HepG2 (cell line): ENCODE measurements at regions not wholly inside any gene's neighbourhood (a gene's known extent, or its start where the extent isn't known, plus 50 kb on each side); places are given as distances from the start of the nearest gene placed in this dataset.

ENCODE experiments used
- ATAC-seq: fragments of 200-7000 bp; cut with Tn5 transposase; 3 replicates; pipeline ENCODE4 v1.9.1; 2020; ENCODE audit warnings: mild to moderate bottlenecking, moderate library complexity
- BruUV-seq: library from RNA; stranded (reverse); fragments of 400-500 nt; replicated peaks from 2 replicates; lab custom pipeline; 2021; lab: Mats Ljungman, UMichigan
- CTCF ChIA-PET: fragments of 300-600 bp; formaldehyde crosslinking; extraction: SDS; loops from one replicate; lab custom pipeline; 2021; ENCODE audit warnings: low total read pairs, inconsistent platforms, low intra/inter-chr PET ratio; lab: Yijun Ruan, JAX
- POLR2A ChIA-PET: fragments of 350-600 bp; sonication (Branson Sonifier 250); formaldehyde crosslinking; loops from one replicate; lab custom pipeline; 2020; ENCODE audit warnings: antibody characterized with exemption, inconsistent platforms; lab: Yijun Ruan, JAX
- DNase-seq: peaks from one replicate; pipeline ENCODE4 v3.0.0-alpha.2; 2015; ENCODE audit warnings: low spot score
- FAIRE-seq: peaks from 3 replicates; lab custom pipeline; 2011; peaks lifted over from hg19 to GRCh38; lab: Jason Lieb, UNC
- H2AFZ ChIP-seq: one replicate; pipeline ENCODE4 v1.6.1; 2011; ENCODE audit warnings: low read length, inconsistent platforms
- H3K27ac ChIP-seq: fragments of 300-600 bp; 3 replicates; pipeline ENCODE4 v1.8.0; 2011; ENCODE audit warnings: mixed run types, mild to moderate bottlenecking, mixed read lengths, low read length, inconsistent platforms; ENCODE audit not compliant: insufficient read depth; ENCODE audit errors: extremely low read length
- H3K27me3 ChIP-seq, 2 experiments: fragments of 200-600 bp in 1 of 2; 2 replicates in 1 of 2; 3 replicates in 1 of 2; pipeline versions ENCODE4 v1.6.0 to v1.8.0; 2011; ENCODE audit warnings: low read length in 2 of 2, mild to moderate bottlenecking in 2 of 2, moderate library complexity in 2 of 2, inconsistent platforms in 1 of 2; ENCODE audit not compliant: insufficient read depth in 2 of 2, control insufficient read depth in 1 of 2
- H3K36me3 ChIP-seq, 2 experiments: fragments of 200-600 bp in 1 of 2; replicated peaks in 1 of 2; 2 replicates in 1 of 2; 3 replicates in 1 of 2; pipeline versions ENCODE4 v1.5.1 to v1.8.0; 2011; ENCODE audit warnings: low read length in 2 of 2, inconsistent platforms in 1 of 2; ENCODE audit not compliant: insufficient read depth in 2 of 2, control insufficient read depth in 1 of 2
- H3K4me1 ChIP-seq: 2 replicates; pipeline ENCODE4 v1.5.1; 2012; ENCODE audit warnings: low read length, inconsistent platforms; ENCODE audit not compliant: insufficient read depth
- H3K4me2 ChIP-seq: 2 replicates; pipeline ENCODE4 v1.6.0; 2011; ENCODE audit warnings: low read depth, low read length, inconsistent platforms
- H3K4me3 ChIP-seq, 3 experiments: fragments of 200-600 bp in 1 of 3; sonication (generic), shearing (Covaris generic) in 1 of 3; replicated peaks in 1 of 3; 2 replicates each; pipeline ENCODE4 v1.5.1; 2011 to 2016; ENCODE audit warnings: low read length in 3 of 3, inconsistent platforms in 2 of 3, low read depth in 2 of 3, mild to moderate bottlenecking in 2 of 3, control low read depth in 1 of 3, mixed read lengths in 1 of 3; ENCODE audit not compliant: insufficient read depth in 1 of 3
- H3K79me2 ChIP-seq: one replicate; pipeline ENCODE4 v1.6.1; 2011; ENCODE audit warnings: low read length, inconsistent platforms; ENCODE audit not compliant: insufficient read depth
- H3K9ac ChIP-seq: 2 replicates; pipeline ENCODE4 v1.6.0; 2011; ENCODE audit warnings: mild to moderate bottlenecking, low read depth, low read length, inconsistent platforms; ENCODE audit not compliant: insufficient read depth
- H3K9me3 ChIP-seq: 2 replicates; pipeline ENCODE4 v1.5.1; 2012; ENCODE audit warnings: mild to moderate bottlenecking, low read length
- H4K20me1 ChIP-seq: 2 replicates; pipeline ENCODE4 v1.6.0; 2011; ENCODE audit warnings: inconsistent platforms, mild to moderate bottlenecking, low read length, moderate library complexity; ENCODE audit not compliant: insufficient read depth
- ARNT ChIP-seq: fragments of 450-650 bp; IDR thresholded peaks from 2 replicates; pipeline ENCODE4 v1.6.1; 2017
- BCL6 ChIP-seq: IDR thresholded peaks from 2 replicates; pipeline ENCODE4 v1.6.1; 2016; ENCODE audit warnings: missing genetic modification reagents, missing compliant biosample characterization
- HNF1B ChIP-seq: sonication (generic); formaldehyde crosslinking; IDR thresholded peaks from 2 replicates; pipeline ENCODE4 v1.5.1; 2020; ENCODE audit warnings: mild to moderate bottlenecking, moderate library complexity, missing genetic modification reagents
- LCORL ChIP-seq, 2 experiments: fragments of 450-650 bp in 1 of 2; sonication (generic) in 1 of 2; formaldehyde crosslinking in 1 of 2; IDR thresholded peaks; 2 replicates each; pipeline versions ENCODE4 v1.5.0 to v1.6.1; 2017 to 2020; ENCODE audit warnings: antibody characterized with exemption in 1 of 2, missing genetic modification reagents in 1 of 2
- MAF1 ChIP-seq: sonication (generic); formaldehyde crosslinking; IDR thresholded peaks from 2 replicates; pipeline ENCODE4 v1.5.0; 2020; ENCODE audit warnings: missing genetic modification reagents, borderline replicate concordance
- NCOA5 ChIP-seq: sonication (generic); formaldehyde crosslinking; IDR thresholded peaks from 2 replicates; pipeline ENCODE4 v1.4.0; 2020; ENCODE audit warnings: missing genetic modification reagents
- NFE2 ChIP-seq: sonication (generic); formaldehyde crosslinking; IDR thresholded peaks from 2 replicates; pipeline ENCODE4 v1.4.0; 2020; ENCODE audit warnings: missing genetic modification reagents
- PRDM10 ChIP-seq: sonication (generic); formaldehyde crosslinking; IDR thresholded peaks from 2 replicates; pipeline ENCODE4 v1.4.0; 2020; ENCODE audit warnings: low read depth, missing genetic modification reagents
- RBM39 ChIP-seq: fragments of 200-400 bp; formaldehyde crosslinking; IDR thresholded peaks from one replicate; pipeline ENCODE4 v1.6.1; 2018; ENCODE audit warnings: antibody characterized with exemption, mild to moderate bottlenecking, low read depth, low read length; ENCODE audit not compliant: poor library complexity, severe bottlenecking
- THYN1 ChIP-seq: sonication (generic); formaldehyde crosslinking; IDR thresholded peaks from 2 replicates; pipeline ENCODE4 v1.8.1; 2023; ENCODE audit warnings: low read depth, mild to moderate bottlenecking, moderate library complexity, missing genetic modification reagents, borderline replicate concordance
- ZNF20 ChIP-seq: sonication (generic); formaldehyde crosslinking; IDR thresholded peaks from 2 replicates; pipeline ENCODE4 v1.4.0; 2020; ENCODE audit warnings: mild to moderate bottlenecking, moderate library complexity, missing genetic modification reagents
- ZNF235 ChIP-seq: sonication (generic); formaldehyde crosslinking; IDR thresholded peaks from 2 replicates; pipeline ENCODE4 v1.8.1; 2023; ENCODE audit warnings: mild to moderate bottlenecking, missing genetic modification reagents, borderline replicate concordance
- ZNF354B ChIP-seq: sonication (generic); formaldehyde crosslinking; IDR thresholded peaks from 2 replicates; pipeline ENCODE4 v1.8.0; 2022; ENCODE audit warnings: mild to moderate bottlenecking, missing genetic modification reagents
- ZNF766 ChIP-seq: sonication (generic); formaldehyde crosslinking; IDR thresholded peaks from 2 replicates; pipeline ENCODE4 v1.5.0; 2020; ENCODE audit warnings: missing genetic modification reagents, borderline replicate concordance
- WGBS: methylation state at CpG from one replicate; pipeline ENCODE4 v1.1.6; 2017; ENCODE audit warnings: low lambda C conversion rate; 5-methylcytosine and 5-hydroxymethylcytosine counted together
- in situ Hi-C: cut with HindIII; loops from 2 replicates; pipeline ENCODE4 v1.10.0; 2017; ENCODE audit warnings: low pct_unique_long_range_greater_than_20kb; ENCODE audit not compliant: extremely low pct_ligation_motif_present
- intact Hi-C: fragments of 100-400 bp; cut with micrococcal nuclease; formaldehyde crosslinking; loops from one replicate; pipeline ENCODE4 v1.10.0; 2022; ENCODE audit not compliant: unreplicated experiment

- TF ChIP-seq BCL6 (CRISPR knock-in tag) (no peak), THYN1 (CRISPR knock-in tag) (no peak), ZNF20 (CRISPR knock-in tag) (no peak), NCOA5 (no peak), PRDM10 (CRISPR knock-in tag) (no peak), NFE2 (CRISPR knock-in tag) (no peak), ZNF235 (CRISPR knock-in tag) (no peak), ARNT (no peak), MAF1 (CRISPR knock-in tag) (no peak), RBM39 (no peak), ZNF354B (CRISPR knock-in tag) (no peak), LCORL (IDR thresholded peaks at IDR 0.05) (no peak), LCORL (CRISPR knock-in tag; IDR thresholded peaks at IDR 0.05) (no peak), ZNF766 (CRISPR knock-in tag) (no peak), HNF1B (no peak)
- ChIA-PET CTCF (no interaction called here), POLR2A (no interaction called here)
- Histone ChIP-seq H2AFZ (no peak overlapping the region), H3K4me2 (no peak overlapping the region), H3K9ac (no peak overlapping the region), H3K9me3 (no peaks in the 10 kb centered on the region), H3K27ac (no peak overlapping the region), H3K36me3 (no peaks in the 10 kb centered on the region), H3K27me3 (no peaks in the 10 kb centered on the region), H3K79me2 (no peaks in the 10 kb centered on the region), H3K4me3 (no peak overlapping the region), H4K20me1 (no peaks in the 10 kb centered on the region), H3K4me1 (no peaks in the 10 kb centered on the region)
- BruUV-seq: no TSS peak
- ATAC-seq (no peak), FAIRE-seq (no peak), DNase-seq (no peak)
- intact Hi-C loops: no loop called here
- WGBS: 6% methylated on average over 2 of the region's 2 CpGs
- in situ Hi-C loops: no loop called here
These were observed 713.0 kb downstream of the BRINP3 start for GRCh38 chr1:189764391-189765320.
